GM21529 (cell line): ENCODE measurements at regions not wholly inside any gene's neighbourhood (a gene's known extent, or its start where the extent isn't known, plus 50 kb on each side); places are given as distances from the start of the nearest gene placed in this dataset.

Experiments used
- ATAC-seq: cut with Tn5 transposase; IDR thresholded peaks from one replicate; pipeline ENCODE4 v1.9.1; 2021; ENCODE audit not compliant: unreplicated experiment

DNA sequence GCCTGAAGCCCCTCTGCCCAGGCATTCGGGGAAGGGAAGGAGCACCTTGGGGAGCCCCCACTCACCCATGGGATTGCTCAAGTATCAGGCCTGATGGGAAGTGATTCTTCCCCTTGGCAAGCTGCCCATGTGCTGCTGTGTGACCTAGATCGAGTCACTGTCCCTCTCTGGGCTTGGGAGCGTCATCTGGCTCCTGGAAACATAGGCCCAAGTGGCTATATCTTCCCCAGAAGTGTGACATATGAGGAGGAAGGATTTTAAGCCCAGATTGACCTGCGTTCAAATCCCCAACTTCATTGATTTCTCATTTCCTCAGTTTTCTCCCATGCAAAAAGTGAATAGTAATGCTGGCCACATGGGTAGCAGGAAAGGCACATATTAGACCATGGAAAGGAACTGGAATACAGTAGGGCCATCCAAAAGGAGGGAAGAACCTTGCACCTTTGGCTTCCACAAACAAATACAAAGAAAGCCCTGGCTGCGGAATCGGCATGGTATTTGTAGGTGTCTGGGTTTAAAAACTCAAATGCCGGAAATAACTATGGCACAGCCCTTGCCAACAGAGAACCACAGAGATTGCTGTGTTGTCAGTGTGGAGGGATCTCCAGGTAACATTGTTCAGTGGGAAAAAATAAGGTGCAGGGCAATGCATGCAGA is 169.5 kb upstream of the ZMIZ1 start:
- no peak for ATAC-seq

- no peak for ATAC-seq
These were observed 168.6 kb upstream of the ZMIZ1 start for GRCh38 chr10:78899996-78900714.

DNA sequence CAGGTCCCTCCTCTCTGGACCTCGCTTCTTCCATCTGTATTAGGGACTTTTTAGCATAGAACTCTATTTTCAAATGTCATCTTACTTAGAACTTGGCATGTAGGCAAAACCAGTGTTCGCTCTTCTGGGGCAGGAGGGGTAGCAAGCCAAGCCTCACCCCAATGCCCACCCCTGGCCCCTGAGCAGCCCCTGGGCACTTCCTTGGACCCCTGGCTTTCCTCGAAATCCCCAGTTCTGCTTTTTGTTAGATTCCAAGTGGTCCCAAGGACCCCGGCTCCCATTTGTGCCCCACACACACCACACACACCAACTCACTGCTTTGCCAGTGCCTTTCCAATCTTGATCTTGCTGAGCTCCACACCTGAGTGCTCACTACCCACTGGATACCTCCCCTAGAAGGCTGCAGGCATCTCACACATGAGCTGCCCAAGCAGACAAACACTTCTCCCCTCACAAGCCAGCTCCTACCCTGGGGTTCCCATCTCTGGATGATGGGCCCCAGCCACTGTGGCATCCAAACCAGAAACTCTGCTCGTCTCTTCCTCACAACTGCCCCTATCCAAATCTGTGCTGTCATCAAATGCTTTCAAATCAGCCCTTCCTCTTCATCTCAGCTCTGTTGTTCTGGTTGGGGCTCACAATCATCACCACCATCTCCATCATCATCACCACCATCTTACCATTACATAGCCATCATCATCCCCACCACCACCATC is 167.9 kb upstream of the ZMIZ1 start:
- ATAC-seq = no peak

- ATAC-seq = no peak
These were observed 167.1 kb upstream of the ZMIZ1 start for GRCh38 chr10:78901694-78902093.

DNA sequence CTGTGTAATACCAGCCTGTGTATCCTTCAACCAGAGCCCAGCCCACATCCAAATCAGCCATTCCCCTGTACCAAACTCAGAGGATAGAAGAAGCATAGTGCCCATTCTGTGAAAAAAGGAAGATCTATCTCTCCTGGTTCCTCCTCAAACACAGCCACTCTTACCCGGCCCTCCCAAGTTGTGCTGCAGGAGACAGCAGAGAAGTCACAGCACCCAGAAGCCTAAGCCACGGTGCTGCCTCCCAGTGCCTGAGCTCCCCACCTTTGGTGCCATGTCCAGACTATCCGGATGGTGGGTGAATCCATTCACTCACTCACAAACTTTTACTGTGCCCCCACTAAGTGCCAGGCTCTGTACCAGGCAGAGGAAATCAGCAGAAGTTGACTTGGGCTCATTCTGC is 166.0 kb upstream of the ZMIZ1 start:
- no peak for ATAC-seq

- ATAC-seq = no peak
These were observed 165.3 kb upstream of the ZMIZ1 start for GRCh38 chr10:78903341-78903940.

- no peak for ATAC-seq
These were observed 164.6 kb upstream of the ZMIZ1 start for GRCh38 chr10:78904196-78904595.

DNA sequence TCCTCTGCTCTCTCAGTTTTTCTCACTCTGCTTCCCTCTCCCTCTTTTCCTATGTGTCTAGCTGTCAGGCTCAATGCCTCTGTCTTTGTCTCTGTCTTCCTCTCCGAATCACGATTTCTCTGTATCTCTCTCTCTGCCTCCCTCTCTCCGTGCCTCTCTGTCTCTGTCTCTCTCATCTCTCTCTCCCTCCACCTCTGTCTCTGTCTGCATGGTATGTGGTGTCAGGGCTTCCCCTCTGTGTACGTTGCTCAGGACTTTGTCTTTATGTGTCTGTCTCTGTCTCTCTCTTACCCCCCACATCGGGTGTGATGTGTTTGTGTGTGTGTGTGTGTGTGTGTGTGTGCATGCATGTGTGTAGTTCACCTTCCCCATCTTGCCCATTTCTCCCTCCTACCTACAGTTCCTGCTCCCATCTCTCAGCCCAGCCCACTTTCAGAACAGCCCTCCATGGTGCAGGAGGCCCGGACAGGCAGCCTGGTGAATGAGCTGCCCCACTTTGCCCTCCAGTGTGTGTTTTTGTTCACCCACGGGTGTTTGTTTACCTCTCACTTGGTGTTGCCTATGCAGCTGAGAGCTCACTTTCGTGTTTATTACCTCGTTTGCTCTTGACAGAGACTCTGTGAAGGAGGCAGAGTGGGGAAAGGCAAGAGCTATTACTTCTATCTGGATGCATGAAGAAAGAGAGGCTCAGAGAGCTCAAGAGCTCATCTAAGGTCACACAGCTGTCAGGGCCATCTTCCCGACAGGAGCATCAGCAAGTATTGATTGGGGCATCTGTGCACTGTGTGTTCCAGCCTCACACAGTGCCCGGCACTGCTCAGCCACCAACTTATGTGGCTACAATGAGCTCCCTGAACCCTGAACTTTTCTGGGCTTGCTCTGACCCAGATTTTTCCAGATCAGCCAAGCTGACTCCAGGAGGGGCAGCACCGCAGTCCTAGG is 163.5 kb upstream of the ZMIZ1 start:
- ATAC-seq = no peak

GRCh38 chr10:78905957-78906308 is 162.8 kb upstream of the ZMIZ1 start:
- ATAC-seq = no peak

GRCh38 chr10:78906734-78907390 is 161.9 kb upstream of the ZMIZ1 start:
- no peak for ATAC-seq

GRCh38 chr10:78907551-78908211 is 161.1 kb upstream of the ZMIZ1 start:
- no peak for ATAC-seq

DNA sequence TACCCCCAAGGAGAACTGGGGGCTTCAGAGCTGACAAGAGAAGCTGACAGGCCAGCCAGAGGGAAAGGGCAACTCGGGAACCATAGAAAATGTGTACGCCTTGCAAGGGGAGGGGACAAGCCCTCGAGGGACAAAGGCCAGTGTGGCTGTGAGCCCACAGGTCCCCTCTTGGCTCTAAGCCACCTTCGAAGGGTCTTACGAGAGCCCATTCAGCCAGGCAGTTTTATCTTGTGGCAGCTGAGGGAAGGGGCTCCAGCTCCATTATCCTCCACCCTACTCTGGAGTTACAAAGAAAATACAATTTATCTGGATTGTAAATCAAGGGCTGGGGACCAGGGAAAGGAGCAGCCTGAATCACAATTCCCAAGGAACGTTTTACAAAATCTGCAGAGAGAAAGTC is 159.5 kb upstream of the ZMIZ1 start:
- ATAC-seq = no peak

- ATAC-seq = no peak
These were observed 158.7 kb upstream of the ZMIZ1 start for GRCh38 chr10:78910021-78910420.

DNA sequence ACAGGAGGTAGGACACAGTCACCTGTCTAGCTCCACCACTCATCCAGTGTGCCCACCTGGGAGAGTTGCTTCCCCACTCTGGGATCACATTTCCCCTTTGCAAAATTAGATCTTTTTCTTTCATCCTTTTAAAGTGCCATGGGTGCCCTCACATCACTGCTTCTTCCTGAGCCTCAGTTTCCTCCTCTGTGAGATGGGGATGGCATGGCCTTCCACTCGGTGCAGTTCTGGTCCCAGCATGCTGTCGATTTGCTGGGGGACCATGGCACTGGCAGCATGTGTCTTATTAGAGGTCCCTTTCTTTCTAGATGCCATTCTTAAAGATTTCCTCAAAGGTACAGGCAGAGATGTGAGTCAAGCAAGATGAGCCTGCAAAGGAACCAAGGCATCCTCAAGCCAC is 158.3 kb upstream of the ZMIZ1 start:
- ATAC-seq = no peak

GRCh38 chr10:78910886-78911285 is 157.9 kb upstream of the ZMIZ1 start:
- no peak for ATAC-seq

GRCh38 chr10:78911533-78912340 is 157.0 kb upstream of the ZMIZ1 start:
- no peak for ATAC-seq

DNA sequence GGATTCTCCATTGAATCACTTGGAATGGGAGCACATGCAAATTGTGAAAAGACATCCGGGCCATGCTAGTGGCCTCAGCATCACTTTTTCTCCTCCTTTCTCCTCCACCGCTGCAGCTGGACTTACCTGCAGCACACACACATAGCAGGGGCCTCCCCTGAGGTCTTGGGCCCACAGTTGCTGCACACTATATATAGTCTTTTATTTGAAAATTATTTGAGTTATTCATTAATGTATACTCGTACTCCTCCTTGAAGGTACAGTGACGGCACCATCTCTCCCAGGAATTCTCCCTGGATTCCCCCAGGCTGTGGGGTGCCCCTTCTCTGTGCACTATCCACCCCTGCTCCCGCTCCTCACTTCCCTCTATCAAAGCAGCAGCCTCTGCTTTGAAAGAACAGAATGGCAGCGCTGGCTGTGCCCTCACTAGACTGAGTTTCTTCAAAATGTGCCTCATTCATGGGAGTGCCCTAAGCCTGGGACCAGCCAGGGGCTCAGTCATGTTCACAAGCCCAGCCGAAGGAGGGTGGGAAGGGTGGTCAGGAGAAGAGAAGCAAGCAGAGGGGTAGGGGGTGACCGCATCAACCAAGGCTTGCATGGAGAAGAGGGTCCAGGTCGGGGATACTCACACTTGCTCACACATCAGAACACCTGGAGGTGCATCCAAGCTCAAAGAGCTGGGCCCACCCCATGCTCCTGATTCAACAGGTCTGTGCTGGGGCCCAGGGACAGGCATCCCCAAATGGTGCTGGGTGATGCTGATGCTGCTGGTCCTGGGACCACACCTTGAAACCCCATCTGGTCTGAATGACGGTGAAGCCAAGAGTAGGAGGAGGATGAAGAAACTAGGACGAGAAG is 156.2 kb upstream of the ZMIZ1 start:
- no peak for ATAC-seq
